ENCODE measurements at regions not wholly inside any gene's neighbourhood (a gene's known extent, or its start where the extent isn't known, plus 50 kb on each side); places are given as distances from the start of the nearest gene placed in this dataset.

DNA sequence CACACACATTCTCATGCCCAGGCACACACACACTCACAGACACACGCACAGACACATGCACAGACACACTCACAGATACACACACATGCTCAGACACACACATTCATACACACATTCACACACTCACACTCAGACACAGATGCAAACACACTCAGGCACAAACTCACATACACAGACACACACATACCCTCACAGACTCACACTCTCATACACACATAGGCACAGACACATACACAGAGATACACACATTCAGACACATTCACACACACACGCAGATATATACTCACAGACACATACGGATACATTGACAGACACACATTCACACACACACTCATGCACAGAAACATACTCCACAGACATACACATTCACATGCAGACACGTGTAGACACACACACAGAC lies 89.6 kb downstream of the RBFOX3 start:
- TF ChIP-seq CTCF (optimal IDR thresholded peaks at IDR 0.05 in 1 of 3, IDR thresholded peaks at IDR 0.05 in 1 of 3, conservative IDR thresholded peaks at IDR 0.05 in 1 of 3; ENCODE audit: extremely low read depth in 1 of 3, insufficient read depth in 2 of 3, low read length in 3 of 3) (no peak), EZH2 (IDR thresholded peaks at IDR 0.05; ENCODE audit: low read length) (no peak)

All from keratinocyte (primary cell).